HG02840 (cell line): ENCODE measurements at regions not wholly inside any gene's neighbourhood (a gene's known extent, or its start where the extent isn't known, plus 50 kb on each side); places are given as distances from the start of the nearest gene placed in this dataset.
"Not testable (repeated sequence)": the region's sequence is repeated elsewhere in the genome, so short reads cannot be mapped to it uniquely, and the experiment has no call there.

Experiments
- ATAC-seq: cut with Tn5 transposase; IDR thresholded peaks from one replicate; pipeline ENCODE4 v1.9.1; 2021; ENCODE audit warnings: mild to moderate bottlenecking, moderate library complexity, moderate number of reproducible peaks; ENCODE audit not compliant: unreplicated experiment, low FRiP score

GRCh38 chr6:140671926-140672325, 1297.5 kb upstream of the CITED2 start:
- no peak for ATAC-seq

GRCh38 chr6:140670021-140670420, 1295.6 kb upstream of the CITED2 start:
- no peak for ATAC-seq

GRCh38 chr6:140669321-140669720, 1294.9 kb upstream of the CITED2 start:
- no peak for ATAC-seq

GRCh38 chr6:140663772-140664171, 1289.3 kb upstream of the CITED2 start:
- ATAC-seq: no peak

GRCh38 chr6:140663094-140663493, 1288.6 kb upstream of the CITED2 start:
- no peak for ATAC-seq

GRCh38 chr6:140661691-140662090, 1287.2 kb upstream of the CITED2 start:
- ATAC-seq: no peak

- ATAC-seq: no peak
Measured at GRCh38 chr6:140660295-140660694, 1285.8 kb upstream of the CITED2 start.

- no peak for ATAC-seq
Measured at GRCh38 chr6:140653972-140654371, 1279.5 kb upstream of the CITED2 start.

GRCh38 chr6:140653506-140653905, 1279.1 kb upstream of the CITED2 start:
- no peak for ATAC-seq

- ATAC-seq: not testable (repeated sequence)
Measured at GRCh38 chr6:140649502-140649901, 1275.1 kb upstream of the CITED2 start.

- not testable (repeated sequence) for ATAC-seq
Measured at GRCh38 chr6:140647322-140647721, 1272.9 kb upstream of the CITED2 start.

GRCh38 chr6:140644017-140644416, 1269.6 kb upstream of the CITED2 start:
- no peak for ATAC-seq

GRCh38 chr6:140641412-140641811, 1267.0 kb upstream of the CITED2 start:
- no peak for ATAC-seq

- no peak for ATAC-seq
Measured at GRCh38 chr6:140636908-140637402, 1262.5 kb upstream of the CITED2 start.

GRCh38 chr6:140636271-140636907, 1261.9 kb upstream of the CITED2 start:
- ATAC-seq: no peak

GRCh38 chr6:140627002-140627401, 1252.6 kb upstream of the CITED2 start:
- no peak for ATAC-seq

GRCh38 chr6:140623498-140623897, 1249.0 kb upstream of the CITED2 start:
- no peak for ATAC-seq

- no peak for ATAC-seq
Measured at GRCh38 chr6:140620496-140620895, 1246.0 kb upstream of the CITED2 start.

GRCh38 chr6:140609956-140610355, 1235.5 kb upstream of the CITED2 start:
- no peak for ATAC-seq

GRCh38 chr6:140609321-140609720, 1234.9 kb upstream of the CITED2 start:
- ATAC-seq: no peak

GRCh38 chr6:140604786-140605185, 1230.3 kb upstream of the CITED2 start:
- no peak for ATAC-seq

GRCh38 chr6:140602431-140603248, 1228.2 kb upstream of the CITED2 start:
- ATAC-seq: no peak
